ENCODE measurements at regions not wholly inside any gene's neighbourhood (a gene's known extent, or its start where the extent isn't known, plus 50 kb on each side); places are given as distances from the start of the nearest gene placed in this dataset.

DNA sequence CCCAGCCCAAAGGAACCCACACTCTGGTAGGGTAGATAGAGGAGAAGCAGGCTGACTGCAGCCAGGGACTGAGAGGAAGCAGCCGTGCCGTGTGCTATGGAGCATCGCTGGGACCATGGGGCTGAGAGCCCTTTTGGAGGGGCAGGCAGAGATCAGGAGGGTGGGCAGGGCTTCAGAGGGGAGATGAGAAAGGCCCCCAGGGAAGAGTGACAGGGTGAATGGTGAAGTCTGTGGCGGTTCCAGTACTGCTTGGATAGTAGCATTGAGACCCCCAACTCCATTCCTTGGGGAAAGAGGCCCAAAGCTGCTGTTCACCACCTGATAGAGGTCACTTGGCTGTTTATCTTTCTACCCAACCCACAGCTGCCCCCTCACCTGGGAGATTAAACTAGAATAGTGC is 80.0 kb upstream of the MRPS22 start:
- H3K4me1 ChIP-seq (ENCODE audit: control insufficient read depth, extremely low read depth, insufficient read depth, low read length) = no peaks in the 10 kb centered on the region
- H2AFZ ChIP-seq (ENCODE audit: low read length) = no peak overlapping the region
- no peak for DNase-seq (ENCODE audit: low read depth in 2 of 2)
- H3K4me3 ChIP-seq (replicated peaks in 1 of 4; ENCODE audit: control extremely low read depth in 1 of 4, insufficient read depth in 1 of 4, low read depth in 3 of 4, low read length in 4 of 4) = no peak overlapping the region
- H3K79me2 ChIP-seq (ENCODE audit: control insufficient read depth, insufficient read depth, low read length) = no peaks in the 10 kb centered on the region
- no peak overlapping the region for H3K27ac ChIP-seq (ENCODE audit: insufficient read depth, low read length)
- H3K9ac ChIP-seq (ENCODE audit: insufficient read depth, low read length) = no peak overlapping the region
- no peaks in the 10 kb centered on the region for H4K20me1 ChIP-seq (ENCODE audit: control insufficient read depth, extremely low read depth, insufficient read depth, low read length)
- TF ChIP-seq EZH2 (IDR thresholded peaks at IDR 0.05; ENCODE audit: low read length, missing control alignments) (no peak), CTCF (conservative IDR thresholded peaks at IDR 0.05 in 1 of 2, IDR thresholded peaks at IDR 0.05 in 1 of 2; ENCODE audit: low read depth in 1 of 2, low read length in 2 of 2) (no peak)
- peaks cover 4% of the 10 kb centered on the region for H3K27me3 ChIP-seq (ENCODE audit: control insufficient read depth, insufficient read depth, low read length)
- H3K9me3 ChIP-seq (ENCODE audit: control insufficient read depth, insufficient read depth, low read depth, low read length) = no peaks in the 10 kb centered on the region
- no peaks in the 10 kb centered on the region for H3K36me3 ChIP-seq (ENCODE audit: control insufficient read depth, insufficient read depth, low read length)
- H3K4me2 ChIP-seq (ENCODE audit: extremely low read depth, insufficient read depth, low read length) = no peak overlapping the region

DNA sequence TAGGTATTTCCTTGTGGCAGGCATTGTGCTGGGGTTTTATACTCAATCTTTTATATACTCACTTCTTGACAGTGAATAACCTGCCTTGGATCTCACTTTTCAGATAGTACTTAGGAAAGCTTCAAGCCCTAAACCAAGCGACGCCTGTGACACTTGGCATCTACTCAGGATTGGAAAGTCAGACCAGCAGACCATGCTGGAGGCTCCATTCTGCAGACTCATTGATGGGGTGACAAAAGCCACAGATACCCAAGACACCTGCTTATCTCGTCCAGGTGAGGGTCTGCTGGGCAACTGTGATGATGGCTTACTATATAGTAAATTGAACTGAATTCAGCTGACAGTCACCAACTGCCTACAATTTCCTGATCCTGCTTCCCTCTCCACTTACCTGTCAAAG is 79.4 kb upstream of the MRPS22 start:
- Histone ChIP-seq H3K36me3 (ENCODE audit: control insufficient read depth, insufficient read depth, low read length) (no peaks in the 10 kb centered on the region), H3K4me1 (ENCODE audit: control insufficient read depth, extremely low read depth, insufficient read depth, low read length) (no peaks in the 10 kb centered on the region), H3K27ac (ENCODE audit: insufficient read depth, low read length) (no peak overlapping the region), H3K27me3 (ENCODE audit: control insufficient read depth, insufficient read depth, low read length) (peaks cover 4% of the 10 kb centered on the region), H3K9me3 (ENCODE audit: control insufficient read depth, insufficient read depth, low read depth, low read length) (no peaks in the 10 kb centered on the region), H3K4me2 (ENCODE audit: extremely low read depth, insufficient read depth, low read length) (no peak overlapping the region), H3K9ac (ENCODE audit: insufficient read depth, low read length) (no peak overlapping the region), H3K4me3 (replicated peaks in 1 of 4; ENCODE audit: control extremely low read depth in 1 of 4, insufficient read depth in 1 of 4, low read depth in 3 of 4, low read length in 4 of 4) (no peak overlapping the region), H2AFZ (ENCODE audit: low read length) (no peak overlapping the region), H4K20me1 (ENCODE audit: control insufficient read depth, extremely low read depth, insufficient read depth, low read length) (no peaks in the 10 kb centered on the region), H3K79me2 (ENCODE audit: control insufficient read depth, insufficient read depth, low read length) (no peaks in the 10 kb centered on the region)
- no peak for DNase-seq (ENCODE audit: low read depth in 2 of 2)
- TF ChIP-seq EZH2 (IDR thresholded peaks at IDR 0.05; ENCODE audit: low read length, missing control alignments) = no peak
- no peak for TF ChIP-seq CTCF (conservative IDR thresholded peaks at IDR 0.05 in 1 of 2, IDR thresholded peaks at IDR 0.05 in 1 of 2; ENCODE audit: low read depth in 1 of 2, low read length in 2 of 2)

DNA sequence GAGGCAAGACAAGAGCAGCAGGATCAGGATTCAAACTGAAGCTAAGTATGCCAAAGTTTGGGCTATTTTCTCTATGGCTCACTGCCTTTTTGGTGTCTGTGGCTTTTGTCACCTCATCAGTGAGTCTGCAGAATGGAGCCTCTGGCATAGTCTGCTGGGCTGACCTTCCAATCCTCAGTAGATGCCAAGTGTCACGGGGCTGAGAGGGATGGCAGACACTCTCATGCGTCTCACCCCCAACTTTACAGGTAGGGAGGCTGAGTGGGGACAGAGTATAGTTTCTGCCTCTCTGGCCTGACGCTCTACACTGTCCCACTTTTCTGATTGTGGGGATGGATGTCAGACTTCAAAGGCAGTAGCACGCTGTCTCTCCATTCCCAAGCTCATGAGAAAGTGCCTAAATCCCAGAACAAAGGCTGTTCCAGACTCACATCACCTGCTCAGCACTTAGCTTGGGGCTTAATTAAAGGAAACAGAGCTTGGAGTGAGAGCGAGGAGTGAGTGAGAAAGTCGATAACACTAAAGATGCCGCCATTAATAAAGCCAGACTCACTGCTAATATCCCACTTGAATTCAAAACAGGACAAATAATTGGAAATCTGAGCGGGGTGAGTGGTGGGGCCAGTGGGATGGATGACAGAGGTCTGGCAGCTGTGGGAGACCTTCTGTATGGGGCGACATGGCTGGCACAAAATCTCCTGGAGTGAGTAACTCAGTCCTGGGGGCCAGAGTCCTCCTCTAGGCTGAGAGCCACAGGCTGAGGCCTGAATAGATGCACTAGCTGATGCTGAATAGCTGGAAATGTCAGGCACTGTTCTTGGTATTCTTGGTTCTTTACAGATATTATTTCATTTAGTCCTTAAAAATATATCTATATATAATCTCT is 78.4 kb upstream of the MRPS22 start:
- Histone ChIP-seq H4K20me1 (ENCODE audit: control insufficient read depth, extremely low read depth, insufficient read depth, low read length) (no peaks in the 10 kb centered on the region), H3K27ac (ENCODE audit: insufficient read depth, low read length) (no peak overlapping the region), H3K4me1 (ENCODE audit: control insufficient read depth, extremely low read depth, insufficient read depth, low read length) (no peaks in the 10 kb centered on the region), H3K36me3 (ENCODE audit: control insufficient read depth, insufficient read depth, low read length) (no peaks in the 10 kb centered on the region), H3K4me2 (ENCODE audit: extremely low read depth, insufficient read depth, low read length) (no peak overlapping the region), H2AFZ (ENCODE audit: low read length) (no peak overlapping the region), H3K4me3 (replicated peaks in 1 of 4; ENCODE audit: control extremely low read depth in 1 of 4, insufficient read depth in 1 of 4, low read depth in 3 of 4, low read length in 4 of 4) (no peak overlapping the region), H3K9ac (ENCODE audit: insufficient read depth, low read length) (no peak overlapping the region), H3K9me3 (ENCODE audit: control insufficient read depth, insufficient read depth, low read depth, low read length) (no peaks in the 10 kb centered on the region), H3K27me3 (ENCODE audit: control insufficient read depth, insufficient read depth, low read length) (peaks cover 7% of the 10 kb centered on the region), H3K79me2 (ENCODE audit: control insufficient read depth, insufficient read depth, low read length) (no peaks in the 10 kb centered on the region)
- TF ChIP-seq CTCF (conservative IDR thresholded peaks at IDR 0.05 in 1 of 2, IDR thresholded peaks at IDR 0.05 in 1 of 2; ENCODE audit: low read depth in 1 of 2, low read length in 2 of 2) (no peak), EZH2 (IDR thresholded peaks at IDR 0.05; ENCODE audit: low read length, missing control alignments) (no peak)
- DNase-seq (ENCODE audit: low read depth in 2 of 2) = no peak

All from fibroblast of lung (primary cell).